SH-SY5Y (cell line): ENCODE measurements at regions not wholly inside any gene's neighbourhood (a gene's known extent, or its start where the extent isn't known, plus 50 kb on each side); places are given as distances from the start of the nearest gene placed in this dataset.

ENCODE experiments used
- GATA2 ChIP-seq: IDR thresholded peaks from 2 replicates; pipeline ENCODE4 v1.6.1; 2011; ENCODE audit warnings: mild to moderate bottlenecking, low read depth, low read length
- GATA3 ChIP-seq: IDR thresholded peaks from 2 replicates; pipeline ENCODE4 v1.6.1; 2011; ENCODE audit warnings: low read depth, mild to moderate bottlenecking, low read length, moderate library complexity

DNA sequence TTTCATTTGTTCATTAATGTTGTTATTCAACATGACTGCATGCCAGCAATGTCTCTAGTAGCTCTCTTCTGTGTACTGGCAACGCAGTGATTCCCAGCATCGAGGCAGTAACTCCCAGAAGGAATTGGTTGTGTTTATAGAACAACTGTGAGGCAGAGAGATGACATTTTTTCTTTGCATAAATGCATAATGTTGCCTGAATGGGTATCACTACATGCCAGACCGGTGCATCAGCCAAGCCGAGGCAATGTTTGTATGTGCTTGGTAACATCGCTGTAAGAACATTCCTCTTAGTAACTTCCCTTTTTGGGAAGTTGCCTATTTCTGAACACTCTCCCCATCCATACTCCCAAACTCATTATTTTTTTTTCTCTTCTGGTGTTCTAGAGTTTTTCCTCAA, 182.9 kb downstream of the HTR7 start:
- no peak for TF ChIP-seq GATA2
- no peak for TF ChIP-seq GATA3
